Mesendoderm (in vitro differentiated cells): ENCODE measurements at regions not wholly inside any gene's neighbourhood (a gene's known extent, or its start where the extent isn't known, plus 50 kb on each side); places are given as distances from the start of the nearest gene placed in this dataset.

Experiments used
- DNase-seq: peaks from one replicate; pipeline ENCODE4 v3.0.0; 2013
- H2AK5ac ChIP-seq: 2 replicates; pipeline ENCODE4 v1.6.1; 2013; ENCODE audit warnings: low read length, inconsistent platforms
- H2BK120ac ChIP-seq: 2 replicates; pipeline ENCODE4 v1.6.1; 2013; ENCODE audit warnings: low read depth, mild to moderate bottlenecking, low read length, moderate library complexity, mixed read lengths
- H2BK15ac ChIP-seq: replicated peaks from 2 replicates; pipeline ENCODE4 v1.6.1; 2013; ENCODE audit warnings: low read depth, mild to moderate bottlenecking, moderate library complexity
- H2BK5ac ChIP-seq: 2 replicates; pipeline ENCODE4 v1.6.1; 2013; ENCODE audit warnings: low read length, inconsistent platforms
- H3K18ac ChIP-seq: 2 replicates; pipeline ENCODE4 v1.6.1; 2013; ENCODE audit warnings: mild to moderate bottlenecking, low read length, mixed read lengths
- H3K23ac ChIP-seq: one replicate; pipeline ENCODE4 v1.6.1; 2013; ENCODE audit warnings: low read length
- H3K27ac ChIP-seq: 2 replicates; pipeline ENCODE4 v1.5.1; 2013; ENCODE audit warnings: low read depth, mild to moderate bottlenecking, inconsistent platforms, low read length, moderate library complexity
- H3K27me3 ChIP-seq: 2 replicates; pipeline ENCODE4 v1.6.1; 2013; ENCODE audit warnings: low read length, control low read depth, mild to moderate bottlenecking, inconsistent platforms; ENCODE audit not compliant: insufficient read depth, poor library complexity
- H3K36me3 ChIP-seq: 2 replicates; pipeline ENCODE4 v1.6.1; 2013; ENCODE audit warnings: low read length, inconsistent platforms; ENCODE audit not compliant: control insufficient read depth, insufficient read depth
- H3K4ac ChIP-seq: one replicate; pipeline ENCODE4 v1.6.1; 2013; ENCODE audit warnings: low read depth, mild to moderate bottlenecking, low read length, moderate library complexity
- H3K4me1 ChIP-seq: 2 replicates; pipeline ENCODE4 v1.6.1; 2013; ENCODE audit warnings: low read depth, low read length, inconsistent platforms; ENCODE audit not compliant: control insufficient read depth
- H3K4me2 ChIP-seq: 2 replicates; pipeline ENCODE4 v1.6.1; 2013; ENCODE audit warnings: low read length
- H3K4me3 ChIP-seq: 2 replicates; pipeline ENCODE4 v1.5.1; 2013; ENCODE audit warnings: mild to moderate bottlenecking, low read length
- H3K56ac ChIP-seq: one replicate; pipeline ENCODE4 v1.6.1; 2013; ENCODE audit warnings: low read length
- H3K79me1 ChIP-seq: 2 replicates; pipeline ENCODE4 v1.6.1; 2013; ENCODE audit warnings: low read length, inconsistent platforms
- H3K79me2 ChIP-seq: 2 replicates; pipeline ENCODE4 v1.6.1; 2013; ENCODE audit warnings: mild to moderate bottlenecking, low read length; ENCODE audit not compliant: control insufficient read depth, insufficient read depth
- H3K9ac ChIP-seq: 2 replicates; pipeline ENCODE4 v1.6.1; 2013; ENCODE audit warnings: low read length, inconsistent platforms
- H4K5ac ChIP-seq: one replicate; pipeline ENCODE4 v1.6.1; 2013; ENCODE audit warnings: low read length
- H4K8ac ChIP-seq: one replicate; pipeline ENCODE4 v1.6.1; 2013; ENCODE audit warnings: low read depth, mild to moderate bottlenecking, control low read depth, low read length, moderate library complexity
- WGBS: extraction: QIAGEN DNeasy Blood & Tissue Kit; methylation state at CpG from one replicate; pipeline ENCODE4 v1.1.7; 2013; ENCODE audit warnings: low lambda C conversion rate, missing lambda C conversion rate; ENCODE audit not compliant: insufficient coverage; ENCODE audit errors: extremely low coverage; 5-methylcytosine and 5-hydroxymethylcytosine counted together

GRCh38 chr1:199396456-199396855 is 631.1 kb upstream of the NR5A2 start:
- H4K8ac ChIP-seq: no peak overlapping the region
- no peak overlapping the region for H3K23ac ChIP-seq
- H2BK120ac ChIP-seq: no peak overlapping the region
- H2BK15ac ChIP-seq: no peak overlapping the region
- no peak overlapping the region for H3K9ac ChIP-seq
- H3K27me3 ChIP-seq: no peaks in the 10 kb centered on the region
- no peak overlapping the region for H3K18ac ChIP-seq
- H3K79me1 ChIP-seq: no peaks in the 10 kb centered on the region
- no peaks in the 10 kb centered on the region for H3K79me2 ChIP-seq
- no peaks in the 10 kb centered on the region for H3K36me3 ChIP-seq
- no peak overlapping the region for H3K4me3 ChIP-seq
- H2BK5ac ChIP-seq: no peak overlapping the region
- H3K4me2 ChIP-seq: no peak overlapping the region
- WGBS: no CpG with 5 or more reads among the region's 1 CpG
- H3K4ac ChIP-seq: no peak overlapping the region
- H3K56ac ChIP-seq: no peak overlapping the region
- no peak overlapping the region for H3K27ac ChIP-seq
- H2AK5ac ChIP-seq: no peak overlapping the region
- no peaks in the 10 kb centered on the region for H3K4me1 ChIP-seq
- DNase-seq: no peak
- H4K5ac ChIP-seq: no peak overlapping the region

DNA sequence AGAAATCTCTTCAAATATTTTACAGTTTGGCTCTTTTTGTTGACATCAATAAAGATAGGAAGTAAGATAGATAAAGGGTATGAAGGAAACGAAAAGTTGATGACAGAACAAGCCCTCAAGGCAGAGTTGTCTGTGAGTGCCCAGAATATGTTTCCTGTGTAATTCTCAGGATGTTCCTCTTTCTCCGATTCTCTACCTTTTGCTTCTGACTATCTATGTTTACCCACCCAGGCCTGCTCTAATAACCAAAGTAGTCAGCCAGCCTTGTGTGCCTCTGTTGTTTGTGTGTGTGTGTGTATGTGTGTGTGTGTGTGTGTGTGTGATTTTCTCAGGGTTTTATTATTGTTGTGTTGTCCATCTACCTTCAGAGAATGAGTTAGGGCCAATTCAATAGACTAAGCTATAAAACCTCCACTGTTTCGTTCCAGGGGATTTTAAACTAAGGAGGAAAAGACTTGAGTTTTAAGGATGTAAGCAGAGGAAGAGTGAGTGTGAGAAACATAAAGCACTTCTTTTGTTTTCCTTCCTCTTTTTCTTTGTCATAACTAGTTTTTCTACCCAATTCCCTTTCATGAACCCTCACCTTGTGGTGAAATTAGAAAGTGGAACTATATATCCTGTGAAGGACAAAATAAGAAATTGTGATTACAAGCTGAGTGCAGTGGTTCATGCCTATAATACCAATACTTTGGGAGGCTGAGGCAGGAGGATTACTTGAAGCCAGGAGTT is 627.4 kb upstream of the NR5A2 start:
- no peak overlapping the region for H2BK5ac ChIP-seq
- no peaks in the 10 kb centered on the region for H3K36me3 ChIP-seq
- no peak overlapping the region for H3K4me3 ChIP-seq
- WGBS: no CpG with 5 or more reads among the region's 3 CpGs
- H3K56ac ChIP-seq: no peak overlapping the region
- no peak overlapping the region for H4K5ac ChIP-seq
- no peak overlapping the region for H2BK15ac ChIP-seq
- DNase-seq: no peak
- no peaks in the 10 kb centered on the region for H3K79me2 ChIP-seq
- no peaks in the 10 kb centered on the region for H3K27me3 ChIP-seq
- H3K4me1 ChIP-seq: no peaks in the 10 kb centered on the region
- no peak overlapping the region for H3K27ac ChIP-seq
- no peak overlapping the region for H3K18ac ChIP-seq
- H3K23ac ChIP-seq: no peak overlapping the region
- no peak overlapping the region for H2BK120ac ChIP-seq
- H3K4me2 ChIP-seq: no peak overlapping the region
- H4K8ac ChIP-seq: no peak overlapping the region
- H2AK5ac ChIP-seq: no peak overlapping the region
- no peaks in the 10 kb centered on the region for H3K79me1 ChIP-seq
- H3K4ac ChIP-seq: no peak overlapping the region
- H3K9ac ChIP-seq: no peak overlapping the region

DNA sequence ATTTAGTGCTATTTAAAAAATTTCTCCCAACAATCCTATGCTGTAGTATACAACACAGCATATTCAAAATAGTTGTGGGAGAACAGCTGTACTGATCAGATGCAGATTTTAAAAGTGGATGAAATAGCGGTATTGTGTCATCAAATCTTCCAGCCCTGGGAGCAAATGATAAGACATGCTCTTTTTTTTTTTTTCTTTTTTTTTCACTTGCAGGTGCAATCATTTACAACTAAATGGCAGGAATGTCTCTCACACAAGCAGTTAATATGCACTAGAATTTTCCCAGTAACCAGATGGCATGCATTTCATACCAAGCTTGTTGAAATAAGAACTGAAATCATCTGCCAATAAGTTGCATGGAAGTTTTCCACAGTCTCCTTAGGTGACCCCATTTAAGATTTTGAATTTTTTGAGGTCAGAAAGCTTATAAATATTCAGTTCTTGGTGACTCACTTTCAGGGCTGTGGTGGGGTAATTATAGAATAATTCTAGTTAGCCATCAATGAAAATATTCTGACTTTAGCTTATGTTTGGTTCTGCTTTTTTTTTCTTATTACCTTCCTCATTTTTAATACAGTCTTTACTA is 623.9 kb upstream of the NR5A2 start:
- DNase-seq: no peak
- H2AK5ac ChIP-seq: no peak overlapping the region
- no peak overlapping the region for H3K4me3 ChIP-seq
- no peak overlapping the region for H2BK120ac ChIP-seq
- no peak overlapping the region for H2BK15ac ChIP-seq
- no peak overlapping the region for H3K23ac ChIP-seq
- WGBS: no CpG with 5 or more reads among the region's 1 CpG
- H3K18ac ChIP-seq: no peak overlapping the region
- no peak overlapping the region for H3K27ac ChIP-seq
- H4K5ac ChIP-seq: no peak overlapping the region
- no peaks in the 10 kb centered on the region for H3K4me1 ChIP-seq
- no peaks in the 10 kb centered on the region for H3K79me2 ChIP-seq
- H3K56ac ChIP-seq: no peak overlapping the region
- no peak overlapping the region for H3K4ac ChIP-seq
- no peak overlapping the region for H3K9ac ChIP-seq
- no peak overlapping the region for H2BK5ac ChIP-seq
- H3K79me1 ChIP-seq: no peaks in the 10 kb centered on the region
- no peak overlapping the region for H3K4me2 ChIP-seq
- H3K27me3 ChIP-seq: no peaks in the 10 kb centered on the region
- H4K8ac ChIP-seq: no peak overlapping the region
- no peaks in the 10 kb centered on the region for H3K36me3 ChIP-seq

GRCh38 chr1:199404191-199404590 is 623.3 kb upstream of the NR5A2 start:
- no peaks in the 10 kb centered on the region for H3K27me3 ChIP-seq
- H4K5ac ChIP-seq: no peak overlapping the region
- no peak overlapping the region for H2BK5ac ChIP-seq
- no peak overlapping the region for H3K4me3 ChIP-seq
- H4K8ac ChIP-seq: no peak overlapping the region
- H3K36me3 ChIP-seq: no peaks in the 10 kb centered on the region
- no peak overlapping the region for H3K27ac ChIP-seq
- no peak overlapping the region for H3K18ac ChIP-seq
- no peak overlapping the region for H2AK5ac ChIP-seq
- H3K4me2 ChIP-seq: no peak overlapping the region
- no peaks in the 10 kb centered on the region for H3K4me1 ChIP-seq
- no peaks in the 10 kb centered on the region for H3K79me2 ChIP-seq
- H3K4ac ChIP-seq: no peak overlapping the region
- no peak overlapping the region for H3K9ac ChIP-seq
- H2BK15ac ChIP-seq: no peak overlapping the region
- no peak overlapping the region for H3K23ac ChIP-seq
- H3K56ac ChIP-seq: no peak overlapping the region
- no peak overlapping the region for H2BK120ac ChIP-seq
- no peak for DNase-seq
- no peaks in the 10 kb centered on the region for H3K79me1 ChIP-seq

GRCh38 chr1:199404976-199405375 is 622.5 kb upstream of the NR5A2 start:
- Histone ChIP-seq H3K27ac (no peak overlapping the region), H3K79me1 (no peaks in the 10 kb centered on the region), H4K8ac (no peak overlapping the region), H4K5ac (no peak overlapping the region), H3K4me1 (no peaks in the 10 kb centered on the region), H3K4ac (no peak overlapping the region), H3K79me2 (no peaks in the 10 kb centered on the region), H3K4me2 (no peak overlapping the region), H3K9ac (no peak overlapping the region), H2BK15ac (no peak overlapping the region), H3K4me3 (no peak overlapping the region), H2BK5ac (no peak overlapping the region), H3K23ac (no peak overlapping the region), H3K36me3 (no peaks in the 10 kb centered on the region), H3K18ac (no peak overlapping the region), H2BK120ac (no peak overlapping the region), H3K56ac (no peak overlapping the region), H3K27me3 (no peaks in the 10 kb centered on the region), H2AK5ac (no peak overlapping the region)
- DNase-seq: no peak

GRCh38 chr1:199405634-199406196 is 621.8 kb upstream of the NR5A2 start:
- no CpG with 5 or more reads among the region's 3 CpGs for WGBS
- DNase-seq: no peak
- Histone ChIP-seq H2BK5ac (no peak overlapping the region), H2BK120ac (no peak overlapping the region), H2BK15ac (no peak overlapping the region), H3K27ac (no peak overlapping the region), H3K4me2 (no peak overlapping the region), H4K5ac (no peak overlapping the region), H3K79me2 (no peaks in the 10 kb centered on the region), H3K36me3 (no peaks in the 10 kb centered on the region), H4K8ac (no peak overlapping the region), H3K23ac (no peak overlapping the region), H3K56ac (no peak overlapping the region), H2AK5ac (no peak overlapping the region), H3K4me1 (no peaks in the 10 kb centered on the region), H3K27me3 (no peaks in the 10 kb centered on the region), H3K4me3 (no peak overlapping the region), H3K4ac (no peak overlapping the region), H3K9ac (no peak overlapping the region), H3K18ac (no peak overlapping the region), H3K79me1 (no peaks in the 10 kb centered on the region)
